Endothelial cell of umbilical vein (primary cell): ENCODE measurements at regions not wholly inside any gene's neighbourhood (a gene's known extent, or its start where the extent isn't known, plus 50 kb on each side); places are given as distances from the start of the nearest gene placed in this dataset.

Experiments used
- BruUV-seq: library from RNA; stranded (reverse); fragments of 400-500 nt; replicated peaks from 2 replicates; lab custom pipeline; 2021; lab: Mats Ljungman, UMichigan
- CTCF ChIA-PET: fragments of 300-600, 350-600 bp; sonication (Branson Sonifier 250); formaldehyde crosslinking; loops from one replicate; lab custom pipeline; 2021; ENCODE audit warnings: antibody characterized with exemption, inconsistent platforms; lab: Charles Lee
- POLR2A ChIA-PET: fragments of 300-600, 350-600 bp; sonication (Branson Sonifier 250); formaldehyde crosslinking; loops from one replicate; lab custom pipeline; 2021; ENCODE audit warnings: antibody characterized with exemption, inconsistent platforms; lab: Charles Lee
- DNase-seq: peaks from one replicate; pipeline ENCODE4 v3.0.0-alpha.2; 2011; ENCODE audit warnings: low read depth, low spot score
- FAIRE-seq: peaks from 2 replicates; lab custom pipeline; 2011; peaks lifted over from hg19 to GRCh38; lab: Jason Lieb, UNC
- H2AFZ ChIP-seq: 2 replicates; pipeline ENCODE4 v1.6.0; 2012; ENCODE audit warnings: low read depth, low read length, control low read depth, inconsistent platforms
- H3K27ac ChIP-seq: 2 replicates; pipeline ENCODE4 v1.5.1; 2011; ENCODE audit warnings: low read depth, mild to moderate bottlenecking, control low read depth, low read length, moderate library complexity; ENCODE audit not compliant: insufficient read depth
- H3K27me3 ChIP-seq, 2 experiments: 2 replicates each; pipeline versions ENCODE4 v1.6.0 to v1.6.1; 2011; ENCODE audit warnings: low read length in 2 of 2, mixed read lengths in 1 of 2; ENCODE audit not compliant: control insufficient read depth in 2 of 2, insufficient read depth in 2 of 2
- H3K36me3 ChIP-seq, 2 experiments: 2 replicates in 1 of 2; 3 replicates in 1 of 2; pipeline ENCODE4 v1.5.1; 2011; ENCODE audit warnings: low read length in 2 of 2, mild to moderate bottlenecking in 1 of 2, moderate library complexity in 1 of 2; ENCODE audit not compliant: control insufficient read depth in 2 of 2, insufficient read depth in 2 of 2; ENCODE audit errors: extremely low read depth in 1 of 2
- H3K4me1 ChIP-seq: 3 replicates; pipeline ENCODE4 v1.5.1; 2011; ENCODE audit warnings: mild to moderate bottlenecking, low read length; ENCODE audit not compliant: control insufficient read depth, insufficient read depth; ENCODE audit errors: extremely low read depth
- H3K4me2 ChIP-seq: 2 replicates; pipeline ENCODE4 v1.6.1; 2011; ENCODE audit warnings: low read length, control low read depth, mixed read lengths; ENCODE audit not compliant: insufficient read depth
- H3K4me3 ChIP-seq, 3 experiments: fragments of 200-600 bp in 1 of 3; sonication (generic), shearing (Covaris generic) in 1 of 3; replicated peaks in 1 of 3; 2 replicates each; pipeline ENCODE4 v1.5.1; 2011 to 2016; ENCODE audit warnings: control low read depth in 3 of 3, low read length in 3 of 3, mild to moderate bottlenecking in 2 of 3, inconsistent platforms in 1 of 3, low read depth in 1 of 3, moderate library complexity in 1 of 3; ENCODE audit not compliant: insufficient read depth in 1 of 3
- H3K79me2 ChIP-seq: 2 replicates; pipeline ENCODE4 v1.6.0; 2012; ENCODE audit warnings: low read length, inconsistent platforms; ENCODE audit not compliant: control insufficient read depth, insufficient read depth
- H3K9ac ChIP-seq: replicated peaks from 2 replicates; pipeline ENCODE3; 2011; ENCODE audit warnings: low read length, control low read depth; ENCODE audit not compliant: insufficient read depth; ENCODE audit errors: extremely low read depth
- H3K9me1 ChIP-seq: replicated peaks from 3 replicates; pipeline ENCODE4 v1.6.0; 2011; ENCODE audit warnings: mild to moderate bottlenecking, low read length; ENCODE audit not compliant: control insufficient read depth, insufficient read depth; ENCODE audit errors: extremely low read depth
- H3K9me3 ChIP-seq: replicated peaks from 2 replicates; pipeline ENCODE4 v1.5.1; 2012; ENCODE audit warnings: low read length, inconsistent platforms; ENCODE audit not compliant: control insufficient read depth, insufficient read depth
- H4K20me1 ChIP-seq: replicated peaks from 2 replicates; pipeline ENCODE3; 2011; ENCODE audit warnings: mild to moderate bottlenecking, low read length; ENCODE audit not compliant: control insufficient read depth, insufficient read depth; ENCODE audit errors: extremely low read depth
- EZH2 ChIP-seq: IDR thresholded peaks from 2 replicates; pipeline ENCODE4 v1.6.1; 2012; ENCODE audit warnings: borderline replicate concordance, low read depth, mild to moderate bottlenecking, moderate library complexity, low read length, inconsistent platforms; ENCODE audit not compliant: severe bottlenecking
- FOS ChIP-seq: IDR thresholded peaks from 2 replicates; pipeline ENCODE4 v1.6.1; 2011; ENCODE audit warnings: mild to moderate bottlenecking, low read length, moderate library complexity, borderline replicate concordance; ENCODE audit not compliant: insufficient read depth
- GATA2 ChIP-seq: IDR thresholded peaks from 2 replicates; pipeline ENCODE4 v1.7.0; 2011; ENCODE audit warnings: low read depth, mild to moderate bottlenecking, moderate library complexity, mixed read lengths, low read length; ENCODE audit not compliant: insufficient read length, insufficient read depth
- JUN ChIP-seq: IDR thresholded peaks from 2 replicates; pipeline ENCODE4 v1.6.1; 2011; ENCODE audit warnings: borderline replicate concordance, low read depth; ENCODE audit not compliant: insufficient read length, insufficient read depth
- MAX ChIP-seq: IDR thresholded peaks from 2 replicates; pipeline ENCODE4 v1.6.1; 2011; ENCODE audit not compliant: insufficient read depth, insufficient read length
- MYC ChIP-seq: IDR thresholded peaks from one replicate; pipeline ENCODE4 v1.6.1; 2011; ENCODE audit warnings: mild to moderate bottlenecking, low read depth, low read length
- POLR2A ChIP-seq: IDR thresholded peaks from 2 replicates; pipeline ENCODE4 v1.6.1; 2012; ENCODE audit warnings: low read depth, mild to moderate bottlenecking, control low read depth, low read length
- POLR2AphosphoS5 ChIP-seq: IDR thresholded peaks from 2 replicates; pipeline ENCODE4 v1.6.1; 2012; ENCODE audit warnings: low read depth, mild to moderate bottlenecking, control low read depth, low read length, moderate library complexity; ENCODE audit not compliant: insufficient read depth
- dilution Hi-C: fragments of 300-500 bp; cut with MboI; formaldehyde crosslinking; loops from one replicate; pipeline ENCODE4 v1.15.0; 2019; ENCODE audit warnings: low sequenced_read_pairs; ENCODE audit not compliant: extremely low pct_ligation_motif_present
- intact Hi-C: fragments of 100-400 bp; cut with micrococcal nuclease; formaldehyde crosslinking; loops from one replicate; pipeline ENCODE4 v1.10.0; 2022
- TF ChIP-seq, protein P1 (sequence below), 2 donors: IDR thresholded peaks; 1 replicate in 1 of 2; 2 replicates in 1 of 2; pipeline ENCODE4 v1.5.1; 2011; ENCODE audit warnings: low read length in 2 of 2, mild to moderate bottlenecking in 2 of 2, moderate library complexity in 2 of 2, control low read depth in 1 of 2, inconsistent platforms in 1 of 2, low read depth in 1 of 2; ENCODE audit not compliant: insufficient read depth in 1 of 2; ENCODE audit errors: extremely low read depth in 1 of 2

DNA sequence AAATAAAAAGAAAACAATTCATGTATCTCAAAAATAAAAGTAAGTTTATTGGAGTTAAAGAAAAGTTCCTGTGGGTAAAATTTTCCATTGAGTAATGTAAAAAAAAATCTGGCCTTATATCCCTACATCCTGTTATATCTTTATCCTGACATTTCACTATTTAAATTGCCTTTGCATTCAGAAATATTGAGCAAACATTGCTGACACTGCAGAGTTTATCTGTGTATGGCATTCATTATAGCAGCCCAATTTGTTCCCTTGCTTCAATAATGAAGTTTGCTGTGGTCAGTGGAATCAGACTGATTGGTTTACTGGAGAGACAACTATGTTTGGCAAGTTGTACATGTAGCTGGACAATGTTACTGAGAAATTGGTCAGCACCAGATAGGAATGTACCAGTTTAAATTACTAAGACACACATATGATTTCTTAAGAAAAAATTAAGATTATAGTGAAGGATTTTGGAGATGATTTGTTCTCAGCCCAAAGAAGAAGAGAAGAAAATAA, 271.7 kb downstream of the ANKRD7 start:
- no TSS peak for BruUV-seq
- H3K9me3 ChIP-seq, result no peaks in the 10 kb centered on the region
- no peak for DNase-seq

More for the DNA sequence above, 271.7 kb downstream of the ANKRD7 start:
- H4K20me1 ChIP-seq, result no peaks in the 10 kb centered on the region
- H3K4me2 ChIP-seq, result no peak overlapping the region
- POLR2A ChIA-PET, result no interaction called here
- TF ChIP-seq POLR2A (no peak), MAX (no peak), MYC (no peak), POLR2AphosphoS5 (no peak), FOS (no peak), GATA2 (no peak), JUN (no peak), EZH2 (no peak)
- TF ChIP-seq, protein P1, sequence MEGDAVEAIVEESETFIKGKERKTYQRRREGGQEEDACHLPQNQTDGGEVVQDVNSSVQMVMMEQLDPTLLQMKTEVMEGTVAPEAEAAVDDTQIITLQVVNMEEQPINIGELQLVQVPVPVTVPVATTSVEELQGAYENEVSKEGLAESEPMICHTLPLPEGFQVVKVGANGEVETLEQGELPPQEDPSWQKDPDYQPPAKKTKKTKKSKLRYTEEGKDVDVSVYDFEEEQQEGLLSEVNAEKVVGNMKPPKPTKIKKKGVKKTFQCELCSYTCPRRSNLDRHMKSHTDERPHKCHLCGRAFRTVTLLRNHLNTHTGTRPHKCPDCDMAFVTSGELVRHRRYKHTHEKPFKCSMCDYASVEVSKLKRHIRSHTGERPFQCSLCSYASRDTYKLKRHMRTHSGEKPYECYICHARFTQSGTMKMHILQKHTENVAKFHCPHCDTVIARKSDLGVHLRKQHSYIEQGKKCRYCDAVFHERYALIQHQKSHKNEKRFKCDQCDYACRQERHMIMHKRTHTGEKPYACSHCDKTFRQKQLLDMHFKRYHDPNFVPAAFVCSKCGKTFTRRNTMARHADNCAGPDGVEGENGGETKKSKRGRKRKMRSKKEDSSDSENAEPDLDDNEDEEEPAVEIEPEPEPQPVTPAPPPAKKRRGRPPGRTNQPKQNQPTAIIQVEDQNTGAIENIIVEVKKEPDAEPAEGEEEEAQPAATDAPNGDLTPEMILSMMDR (IDR thresholded peaks at IDR 0.05; ENCODE audit: extremely low read depth in 1 of 2, insufficient read depth in 1 of 2, low read depth in 1 of 2, low read length in 2 of 2), result no peak
- no peak overlapping the region for H2AFZ ChIP-seq
- no peaks in the 10 kb centered on the region for H3K4me1 ChIP-seq
- dilution Hi-C loops, result no loop called here
- FAIRE-seq, result no peak
- intact Hi-C loops, result no loop called here
- no peaks in the 10 kb centered on the region for H3K36me3 ChIP-seq
- CTCF ChIA-PET, result no interaction called here
- H3K27ac ChIP-seq, result no peak overlapping the region
- no peaks in the 10 kb centered on the region for H3K9me1 ChIP-seq
- H3K79me2 ChIP-seq, result no peaks in the 10 kb centered on the region
- no peaks in the 10 kb centered on the region for H3K27me3 ChIP-seq
- H3K4me3 ChIP-seq, result no peak overlapping the region
- H3K9ac ChIP-seq, result no peak overlapping the region
